Smooth muscle cell (in vitro differentiated cells): ENCODE measurements at regions not wholly inside any gene's neighbourhood (a gene's known extent, or its start where the extent isn't known, plus 50 kb on each side); places are given as distances from the start of the nearest gene placed in this dataset.
A peak's percentile ranks its signal among the peaks of the same experiment; 100 is the strongest.

ENCODE experiments used
- DNase-seq: peaks from one replicate; lab custom pipeline; 2025; ENCODE audit not compliant: unreplicated experiment; lab: John Stamatoyannopoulos, UW
- H2AFZ ChIP-seq: fragments of 200-600 bp; sonication (generic); 2 replicates; pipeline ENCODE4 v1.6.0; 2016; ENCODE audit warnings: antibody characterized with exemption, low read depth, mild to moderate bottlenecking
- H3F3A ChIP-seq: fragments of 200-600 bp; sonication (generic); 2 replicates; pipeline ENCODE4 v1.6.0; 2017; ENCODE audit warnings: antibody characterized with exemption, low read depth
- H3K27ac ChIP-seq: fragments of 200-600 bp; sonication (generic); 2 replicates; pipeline ENCODE4 v1.5.1; 2016; ENCODE audit warnings: low read depth, mild to moderate bottlenecking
- H3K27me3 ChIP-seq: fragments of 200-600 bp; sonication (generic); 2 replicates; pipeline ENCODE4 v1.6.1; 2016; ENCODE audit warnings: low read depth, mild to moderate bottlenecking
- H3K36me3 ChIP-seq: fragments of 200-600 bp; sonication (generic); 2 replicates; pipeline ENCODE4 v1.5.1; 2016; ENCODE audit warnings: low read depth
- H3K4me1 ChIP-seq: fragments of 200-600 bp; sonication (generic); 2 replicates; pipeline ENCODE4 v1.5.1; 2016; ENCODE audit warnings: low read depth
- H3K4me2 ChIP-seq: fragments of 200-600 bp; sonication (generic); 2 replicates; pipeline ENCODE4 v1.6.0; 2016; ENCODE audit warnings: mild to moderate bottlenecking
- H3K4me3 ChIP-seq: fragments of 200-600 bp; sonication (generic); 2 replicates; pipeline ENCODE4 v1.5.1; 2016; ENCODE audit warnings: mild to moderate bottlenecking
- H3K79me2 ChIP-seq: fragments of 200-600 bp; sonication (generic); 2 replicates; pipeline ENCODE4 v1.6.0; 2016; ENCODE audit warnings: low read depth, mild to moderate bottlenecking
- H3K9ac ChIP-seq: fragments of 200-600 bp; sonication (generic); 2 replicates; pipeline ENCODE4 v1.6.0; 2016; ENCODE audit warnings: low read depth
- H3K9me3 ChIP-seq: fragments of 200-600 bp; sonication (generic); replicated peaks from 2 replicates; pipeline ENCODE4 v1.5.1; 2016; ENCODE audit warnings: low read depth
- H4K20me1 ChIP-seq: fragments of 200-600 bp; sonication (generic); 2 replicates; pipeline ENCODE4 v1.6.0; 2016; ENCODE audit warnings: low read depth
- WGBS: methylation state at CpG from one replicate; pipeline ENCODE4 v1.1.7; 2016; ENCODE audit warnings: low lambda C conversion rate; 5-methylcytosine and 5-hydroxymethylcytosine counted together
- TF ChIP-seq, protein P1 (sequence below): fragments of 200-600 bp; sonication (generic); IDR thresholded peaks from 2 replicates; pipeline ENCODE4 v1.5.1; 2017; ENCODE audit warnings: borderline replicate concordance, mild to moderate bottlenecking, antibody characterized with exemption; ENCODE audit not compliant: insufficient read depth, poor library complexity, severe bottlenecking

DNA sequence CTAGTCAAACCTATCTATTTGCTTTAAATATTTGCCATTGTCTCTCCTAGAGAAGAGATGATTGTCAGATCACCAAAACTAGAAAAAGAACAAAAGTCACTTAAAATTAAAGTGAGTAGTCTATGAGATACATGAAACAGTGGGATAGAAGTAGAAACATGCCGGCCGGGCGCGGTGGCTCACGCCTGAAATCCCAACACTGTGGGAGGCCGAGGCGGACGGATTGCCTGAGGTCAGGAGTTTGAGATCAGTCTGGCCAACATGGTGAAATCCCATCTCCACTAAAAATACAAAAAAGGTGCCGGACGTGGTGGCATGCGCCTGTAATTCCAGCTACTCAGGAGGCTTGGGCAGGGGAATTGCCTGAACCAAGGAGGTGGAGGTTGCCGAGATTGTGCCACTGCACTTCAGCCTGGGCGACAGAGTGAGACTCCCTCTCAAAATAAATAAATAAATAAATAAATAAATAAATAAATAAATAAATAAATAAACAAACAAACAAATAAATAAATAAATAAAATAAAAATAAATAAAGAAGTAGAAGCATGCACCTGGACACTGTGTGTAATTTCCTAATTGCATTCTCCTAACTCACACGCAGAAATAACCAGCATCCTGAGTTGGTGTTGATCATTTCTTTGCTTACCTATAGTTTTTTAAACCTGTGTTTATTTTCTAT is 299.5 kb downstream of the PDHA2 start:
- TF ChIP-seq, protein P1, sequence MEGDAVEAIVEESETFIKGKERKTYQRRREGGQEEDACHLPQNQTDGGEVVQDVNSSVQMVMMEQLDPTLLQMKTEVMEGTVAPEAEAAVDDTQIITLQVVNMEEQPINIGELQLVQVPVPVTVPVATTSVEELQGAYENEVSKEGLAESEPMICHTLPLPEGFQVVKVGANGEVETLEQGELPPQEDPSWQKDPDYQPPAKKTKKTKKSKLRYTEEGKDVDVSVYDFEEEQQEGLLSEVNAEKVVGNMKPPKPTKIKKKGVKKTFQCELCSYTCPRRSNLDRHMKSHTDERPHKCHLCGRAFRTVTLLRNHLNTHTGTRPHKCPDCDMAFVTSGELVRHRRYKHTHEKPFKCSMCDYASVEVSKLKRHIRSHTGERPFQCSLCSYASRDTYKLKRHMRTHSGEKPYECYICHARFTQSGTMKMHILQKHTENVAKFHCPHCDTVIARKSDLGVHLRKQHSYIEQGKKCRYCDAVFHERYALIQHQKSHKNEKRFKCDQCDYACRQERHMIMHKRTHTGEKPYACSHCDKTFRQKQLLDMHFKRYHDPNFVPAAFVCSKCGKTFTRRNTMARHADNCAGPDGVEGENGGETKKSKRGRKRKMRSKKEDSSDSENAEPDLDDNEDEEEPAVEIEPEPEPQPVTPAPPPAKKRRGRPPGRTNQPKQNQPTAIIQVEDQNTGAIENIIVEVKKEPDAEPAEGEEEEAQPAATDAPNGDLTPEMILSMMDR, result no peak
- H3K27me3 ChIP-seq, result no peaks in the 10 kb centered on the region
- no peak for DNase-seq
- no peaks in the 10 kb centered on the region for H3K36me3 ChIP-seq
- WGBS, result 96% methylated on average over 14 of the region's 14 CpGs
- H4K20me1 ChIP-seq, result no peaks in the 10 kb centered on the region
- no peaks in the 10 kb centered on the region for H3K79me2 ChIP-seq
- no peak overlapping the region for H3K9ac ChIP-seq
- H3K4me1 ChIP-seq, result no peaks in the 10 kb centered on the region
- no peak overlapping the region for H3K4me2 ChIP-seq
- H2AFZ ChIP-seq, result no peak overlapping the region
- H3K4me3 ChIP-seq, result no peak overlapping the region
- H3F3A ChIP-seq, result no peaks in the 10 kb centered on the region
- no peaks in the 10 kb centered on the region for H3K9me3 ChIP-seq
- H3K27ac ChIP-seq, result no peak overlapping the region

DNA sequence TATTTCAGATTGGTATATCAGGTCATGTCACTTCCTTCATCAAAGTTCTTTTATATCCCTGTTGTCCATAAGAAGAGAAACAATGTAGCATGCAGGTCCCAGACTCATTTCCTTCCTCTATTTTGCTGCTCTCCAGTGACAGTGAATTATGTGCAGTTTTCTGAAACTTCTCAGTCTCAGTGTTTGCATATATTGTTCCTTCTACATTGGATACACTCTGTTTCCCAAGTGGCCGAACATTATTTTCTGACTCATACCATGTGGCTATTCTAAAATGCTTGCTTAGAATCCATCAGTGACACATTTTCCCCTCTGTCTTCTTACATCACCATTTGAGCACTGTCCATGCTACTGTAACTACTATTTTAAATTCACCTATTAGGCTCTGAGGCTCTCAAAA is 305.7 kb downstream of the PDHA2 start:
- Histone ChIP-seq H3K9me3 (no peaks in the 10 kb centered on the region), H2AFZ (no peak overlapping the region), H3K9ac (no peak overlapping the region), H3K4me2 (no peak overlapping the region), H3K4me3 (no peak overlapping the region), H3K79me2 (no peaks in the 10 kb centered on the region), H3K4me1 (peaks cover 4% of the 10 kb centered on the region), H3K36me3 (no peaks in the 10 kb centered on the region), H4K20me1 (no peaks in the 10 kb centered on the region), H3K27me3 (no peaks in the 10 kb centered on the region), H3F3A (no peaks in the 10 kb centered on the region), H3K27ac (no peak overlapping the region)
- 43% methylated on average over 1 of the region's 1 CpG for WGBS
- no peak for DNase-seq
- TF ChIP-seq, protein P1, result no peak

DNA sequence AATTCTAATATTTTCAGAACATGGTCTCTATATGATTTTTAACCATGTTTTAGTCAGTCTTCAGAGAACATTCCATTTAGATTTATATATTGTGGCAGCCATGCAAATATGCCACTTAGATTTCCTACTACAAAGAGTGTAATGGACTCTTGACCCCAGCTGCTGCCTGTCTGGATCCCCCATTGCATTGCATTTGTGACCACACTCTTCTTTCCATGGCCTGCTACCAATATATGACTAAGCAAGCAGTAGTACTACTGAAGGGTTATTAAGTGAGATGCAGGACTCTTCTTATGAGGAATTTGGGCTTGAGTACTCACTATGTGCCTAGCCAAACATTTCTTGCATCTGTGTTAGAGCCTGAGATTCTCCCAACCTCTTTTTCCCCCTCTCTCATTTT is 306.8 kb downstream of the PDHA2 start:
- DNase-seq, result no peak
- Histone ChIP-seq H3K9me3 (no peaks in the 10 kb centered on the region), H3K79me2 (no peaks in the 10 kb centered on the region), H3F3A (no peaks in the 10 kb centered on the region), H2AFZ (no peak overlapping the region), H3K4me2 (no peak overlapping the region), H3K4me1 (peaks cover 9% of the 10 kb centered on the region), H3K27ac (no peak overlapping the region), H3K4me3 (no peak overlapping the region), H4K20me1 (no peaks in the 10 kb centered on the region), H3K36me3 (no peaks in the 10 kb centered on the region), H3K27me3 (no peaks in the 10 kb centered on the region), H3K9ac (no peak overlapping the region)
- TF ChIP-seq, protein P1, result no peak

DNA sequence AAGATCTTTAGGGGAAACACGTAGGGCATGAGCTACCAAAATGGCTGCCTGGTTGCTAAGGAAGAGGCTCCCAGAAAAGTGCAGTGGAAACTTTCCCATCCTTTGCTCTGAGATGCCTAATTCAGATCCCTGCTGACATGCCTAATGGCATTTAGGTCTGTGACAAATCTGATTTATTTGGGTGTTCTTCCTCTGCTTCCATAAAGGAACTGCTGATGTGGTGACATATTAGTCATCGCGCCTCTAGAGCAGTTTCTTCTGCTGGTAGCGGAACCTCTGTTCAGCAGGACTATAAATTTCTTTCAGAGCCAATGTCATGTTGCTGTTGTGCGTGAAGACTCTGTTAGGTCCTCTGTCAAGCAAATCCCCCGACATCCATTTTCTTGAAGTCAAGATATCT is 310.0 kb downstream of the PDHA2 start:
- TF ChIP-seq, protein P1, result no peak
- Histone ChIP-seq H4K20me1 (no peaks in the 10 kb centered on the region), H3K9me3 (no peaks in the 10 kb centered on the region), H3K79me2 (no peaks in the 10 kb centered on the region), H3K27ac (peak overlapping the region; percentile 52), H3K27me3 (no peaks in the 10 kb centered on the region), H3F3A (no peaks in the 10 kb centered on the region), H3K9ac (no peak overlapping the region), H3K36me3 (no peaks in the 10 kb centered on the region), H3K4me1 (peaks cover 9% of the 10 kb centered on the region), H3K4me2 (peak overlapping the region; percentile 75), H2AFZ (peak overlapping the region; percentile 76), H3K4me3 (peak overlapping the region; percentile 9)
- DNase-seq, result no peak
- 53% methylated on average over 6 of the region's 6 CpGs for WGBS
